HepG2 (cell line): ENCODE measurements at regions not wholly inside any gene's neighbourhood (a gene's known extent, or its start where the extent isn't known, plus 50 kb on each side); places are given as distances from the start of the nearest gene placed in this dataset.

Source experiments
- ATAC-seq: fragments of 200-7000 bp; cut with Tn5 transposase; 3 replicates; pipeline ENCODE4 v1.9.1; 2020; ENCODE audit warnings: mild to moderate bottlenecking, moderate library complexity
- BruUV-seq: library from RNA; stranded (reverse); fragments of 400-500 nt; replicated peaks from 2 replicates; lab custom pipeline; 2021; lab: Mats Ljungman, UMichigan
- CTCF ChIA-PET: fragments of 300-600 bp; formaldehyde crosslinking; extraction: SDS; loops from one replicate; lab custom pipeline; 2021; ENCODE audit warnings: low total read pairs, inconsistent platforms, low intra/inter-chr PET ratio; lab: Yijun Ruan, JAX
- POLR2A ChIA-PET: fragments of 350-600 bp; sonication (Branson Sonifier 250); formaldehyde crosslinking; loops from one replicate; lab custom pipeline; 2020; ENCODE audit warnings: antibody characterized with exemption, inconsistent platforms; lab: Yijun Ruan, JAX
- DNase-seq: peaks from one replicate; pipeline ENCODE4 v3.0.0-alpha.2; 2015; ENCODE audit warnings: low spot score
- FAIRE-seq: peaks from 3 replicates; lab custom pipeline; 2011; peaks lifted over from hg19 to GRCh38; lab: Jason Lieb, UNC
- H2AFZ ChIP-seq: one replicate; pipeline ENCODE4 v1.6.1; 2011; ENCODE audit warnings: low read length, inconsistent platforms
- H3K27ac ChIP-seq: fragments of 300-600 bp; 3 replicates; pipeline ENCODE4 v1.8.0; 2011; ENCODE audit warnings: mixed run types, mild to moderate bottlenecking, mixed read lengths, low read length, inconsistent platforms; ENCODE audit not compliant: insufficient read depth; ENCODE audit errors: extremely low read length
- H3K27me3 ChIP-seq, 2 experiments: fragments of 200-600 bp in 1 of 2; 2 replicates in 1 of 2; 3 replicates in 1 of 2; pipeline versions ENCODE4 v1.6.0 to v1.8.0; 2011; ENCODE audit warnings: low read length in 2 of 2, mild to moderate bottlenecking in 2 of 2, moderate library complexity in 2 of 2, inconsistent platforms in 1 of 2; ENCODE audit not compliant: insufficient read depth in 2 of 2, control insufficient read depth in 1 of 2
- H3K36me3 ChIP-seq, 2 experiments: fragments of 200-600 bp in 1 of 2; replicated peaks in 1 of 2; 2 replicates in 1 of 2; 3 replicates in 1 of 2; pipeline versions ENCODE4 v1.5.1 to v1.8.0; 2011; ENCODE audit warnings: low read length in 2 of 2, inconsistent platforms in 1 of 2; ENCODE audit not compliant: insufficient read depth in 2 of 2, control insufficient read depth in 1 of 2
- H3K4me1 ChIP-seq: 2 replicates; pipeline ENCODE4 v1.5.1; 2012; ENCODE audit warnings: low read length, inconsistent platforms; ENCODE audit not compliant: insufficient read depth
- H3K4me2 ChIP-seq: 2 replicates; pipeline ENCODE4 v1.6.0; 2011; ENCODE audit warnings: low read depth, low read length, inconsistent platforms
- H3K4me3 ChIP-seq, 3 experiments: fragments of 200-600 bp in 1 of 3; sonication (generic), shearing (Covaris generic) in 1 of 3; replicated peaks in 1 of 3; 2 replicates each; pipeline ENCODE4 v1.5.1; 2011 to 2016; ENCODE audit warnings: low read length in 3 of 3, inconsistent platforms in 2 of 3, low read depth in 2 of 3, mild to moderate bottlenecking in 2 of 3, control low read depth in 1 of 3, mixed read lengths in 1 of 3; ENCODE audit not compliant: insufficient read depth in 1 of 3
- H3K79me2 ChIP-seq: one replicate; pipeline ENCODE4 v1.6.1; 2011; ENCODE audit warnings: low read length, inconsistent platforms; ENCODE audit not compliant: insufficient read depth
- H3K9ac ChIP-seq: 2 replicates; pipeline ENCODE4 v1.6.0; 2011; ENCODE audit warnings: mild to moderate bottlenecking, low read depth, low read length, inconsistent platforms; ENCODE audit not compliant: insufficient read depth
- H3K9me3 ChIP-seq: 2 replicates; pipeline ENCODE4 v1.5.1; 2012; ENCODE audit warnings: mild to moderate bottlenecking, low read length
- H4K20me1 ChIP-seq: 2 replicates; pipeline ENCODE4 v1.6.0; 2011; ENCODE audit warnings: inconsistent platforms, mild to moderate bottlenecking, low read length, moderate library complexity; ENCODE audit not compliant: insufficient read depth
- ARID2 ChIP-seq: sonication (generic); formaldehyde crosslinking; IDR thresholded peaks from 2 replicates; pipeline ENCODE4 v1.8.1; 2022; ENCODE audit warnings: mild to moderate bottlenecking, missing genetic modification reagents, borderline replicate concordance
- ASH2L ChIP-seq: fragments of 300-600, 200-600 bp; sonication (generic); IDR thresholded peaks from 2 replicates; pipeline ENCODE4 v1.7.0; 2017; ENCODE audit warnings: low read depth, mild to moderate bottlenecking, moderate library complexity, mixed read lengths, low read length; ENCODE audit not compliant: insufficient read length
- CBFB ChIP-seq: sonication (generic); formaldehyde crosslinking; IDR thresholded peaks from 2 replicates; pipeline ENCODE4 v1.4.0; 2020; ENCODE audit warnings: missing genetic modification reagents
- CEBPG ChIP-seq: IDR thresholded peaks from 2 replicates; pipeline ENCODE4 v1.6.1; 2016
- GRHL1 ChIP-seq: sonication (generic); formaldehyde crosslinking; conservative IDR thresholded peaks from 2 replicates; pipeline ENCODE4 v1.8.0; 2022; ENCODE audit warnings: missing genetic modification reagents
- JARID2 ChIP-seq: sonication (generic); formaldehyde crosslinking; IDR thresholded peaks from 2 replicates; pipeline ENCODE4 v1.8.1; 2023; ENCODE audit warnings: missing genetic modification reagents, inconsistent platforms; ENCODE audit not compliant: insufficient replicate concordance
- NFATC3 ChIP-seq: sonication (generic); formaldehyde crosslinking; IDR thresholded peaks from 2 replicates; pipeline ENCODE4 v1.5.1; 2020; ENCODE audit warnings: mild to moderate bottlenecking, missing genetic modification reagents
- PHF20 ChIP-seq: sonication (generic); formaldehyde crosslinking; IDR thresholded peaks from 2 replicates; pipeline ENCODE4 v1.5.0; 2020; ENCODE audit warnings: mild to moderate bottlenecking, missing genetic modification reagents
- RELA ChIP-seq: sonication (generic); formaldehyde crosslinking; IDR thresholded peaks from 2 replicates; pipeline ENCODE4 v1.4.0; 2020; ENCODE audit warnings: missing genetic modification reagents
- SP1 ChIP-seq, 2 experiments: fragments of 450-650 bp in 1 of 2; sonication (generic) in 1 of 2; formaldehyde crosslinking in 1 of 2; IDR thresholded peaks; 2 replicates each; pipeline versions ENCODE4 v1.4.0 to v1.6.1; 2016 to 2020; ENCODE audit warnings: missing genetic modification reagents in 1 of 2
- THYN1 ChIP-seq: sonication (generic); formaldehyde crosslinking; IDR thresholded peaks from 2 replicates; pipeline ENCODE4 v1.8.1; 2023; ENCODE audit warnings: low read depth, mild to moderate bottlenecking, moderate library complexity, missing genetic modification reagents, borderline replicate concordance
- ZKSCAN8 ChIP-seq: IDR thresholded peaks from 2 replicates; pipeline ENCODE4 v1.6.1; 2016; ENCODE audit warnings: borderline replicate concordance, missing genetic modification reagents, missing compliant biosample characterization
- ZMYM3 ChIP-seq: sonication (generic); formaldehyde crosslinking; IDR thresholded peaks from 2 replicates; pipeline ENCODE4 v1.5.1; 2020; ENCODE audit warnings: mild to moderate bottlenecking, missing genetic modification reagents
- ZMYM4 ChIP-seq: sonication (generic); formaldehyde crosslinking; IDR thresholded peaks from 2 replicates; pipeline ENCODE4 v1.8.1; 2023; ENCODE audit warnings: mild to moderate bottlenecking, missing genetic modification reagents
- ZNF577 ChIP-seq: sonication (generic); formaldehyde crosslinking; IDR thresholded peaks from 2 replicates; pipeline ENCODE4 v1.4.0; 2020; ENCODE audit warnings: mild to moderate bottlenecking, low read depth, missing genetic modification reagents, borderline replicate concordance
- ZNF710 ChIP-seq: sonication (generic); formaldehyde crosslinking; IDR thresholded peaks from 2 replicates; pipeline ENCODE4 v1.5.0; 2020; ENCODE audit warnings: mild to moderate bottlenecking, missing genetic modification reagents, borderline replicate concordance
- ZNF776 ChIP-seq: sonication (generic); formaldehyde crosslinking; IDR thresholded peaks from 2 replicates; pipeline ENCODE4 v1.4.0; 2020; ENCODE audit warnings: mild to moderate bottlenecking, missing genetic modification reagents
- WGBS: methylation state at CpG from one replicate; pipeline ENCODE4 v1.1.6; 2017; ENCODE audit warnings: low lambda C conversion rate; 5-methylcytosine and 5-hydroxymethylcytosine counted together
- in situ Hi-C: cut with HindIII; loops from 2 replicates; pipeline ENCODE4 v1.10.0; 2017; ENCODE audit warnings: low pct_unique_long_range_greater_than_20kb; ENCODE audit not compliant: extremely low pct_ligation_motif_present
- intact Hi-C: fragments of 100-400 bp; cut with micrococcal nuclease; formaldehyde crosslinking; loops from one replicate; pipeline ENCODE4 v1.10.0; 2022; ENCODE audit not compliant: unreplicated experiment
- TF ChIP-seq, protein P1 (sequence below): sonication (generic); formaldehyde crosslinking; IDR thresholded peaks from 2 replicates; pipeline ENCODE4 v1.4.0; 2020; ENCODE audit warnings: missing genetic modification reagents, low read depth, mild to moderate bottlenecking, borderline replicate concordance
- TF ChIP-seq, protein P2 (sequence below): sonication (generic); formaldehyde crosslinking; IDR thresholded peaks from 2 replicates; pipeline ENCODE4 v1.4.0; 2020; ENCODE audit warnings: missing genetic modification reagents

- TF ChIP-seq ZNF710 (CRISPR knock-in tag) (no peak), CBFB (CRISPR knock-in tag) (no peak), NFATC3 (no peak), ARID2 (no peak), JARID2 (no peak), ZKSCAN8 (CRISPR knock-in tag) (no peak), ASH2L (no peak), ZMYM3 (CRISPR knock-in tag) (no peak)
These were observed 516.8 kb downstream of the OLFM4 start (continued) for GRCh38 chr13:53545340-53545941.

DNA sequence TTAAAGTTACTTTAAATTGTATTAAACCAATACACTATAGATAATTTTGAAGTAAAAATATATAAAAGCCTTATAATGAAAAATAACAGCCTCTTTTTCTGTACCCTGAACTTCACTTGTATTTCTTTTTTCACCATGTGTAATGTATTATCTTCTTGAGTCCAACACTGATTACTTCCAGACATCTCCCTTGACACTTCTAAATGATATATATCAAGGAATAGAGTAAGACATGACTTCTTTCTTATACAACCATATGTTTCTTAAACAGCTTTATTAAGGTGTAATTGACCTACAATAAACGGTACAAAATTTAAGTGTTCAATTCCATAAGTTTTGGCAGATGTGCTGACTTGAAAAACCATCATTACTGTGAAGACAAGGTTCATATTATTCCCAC, 531.9 kb downstream of the OLFM4 start:
- ATAC-seq (no peak), DNase-seq (no peak), FAIRE-seq (no peak)
- WGBS: 0% methylated on average over 1 of the region's 1 CpG
- H3K27ac ChIP-seq: no peak overlapping the region
- H3K79me2 ChIP-seq: no peaks in the 10 kb centered on the region
- H3K4me1 ChIP-seq: no peaks in the 10 kb centered on the region
- H3K4me2 ChIP-seq: no peak overlapping the region
- no peak overlapping the region for H2AFZ ChIP-seq
- H3K27me3 ChIP-seq: no peaks in the 10 kb centered on the region
- H4K20me1 ChIP-seq: no peaks in the 10 kb centered on the region
- POLR2A ChIA-PET: no interaction called here
- CTCF ChIA-PET: no interaction called here
- peaks cover 71% of the 10 kb centered on the region for H3K9me3 ChIP-seq
- H3K9ac ChIP-seq: no peak overlapping the region
- BruUV-seq: no TSS peak
- H3K36me3 ChIP-seq: no peaks in the 10 kb centered on the region
- intact Hi-C loops (no loop called here), in situ Hi-C loops (no loop called here)
- no peak overlapping the region for H3K4me3 ChIP-seq
- TF ChIP-seq GRHL1 (no peak), RELA (no peak), ZMYM4 (CRISPR knock-in tag) (no peak), ZNF577 (no peak), SP1 (IDR thresholded peaks at IDR 0.05) (no peak), SP1 (CRISPR knock-in tag; IDR thresholded peaks at IDR 0.05) (no peak), PHF20 (no peak), CEBPG (no peak), THYN1 (no peak), ZNF776 (CRISPR knock-in tag) (no peak)
- TF ChIP-seq, protein P1, sequence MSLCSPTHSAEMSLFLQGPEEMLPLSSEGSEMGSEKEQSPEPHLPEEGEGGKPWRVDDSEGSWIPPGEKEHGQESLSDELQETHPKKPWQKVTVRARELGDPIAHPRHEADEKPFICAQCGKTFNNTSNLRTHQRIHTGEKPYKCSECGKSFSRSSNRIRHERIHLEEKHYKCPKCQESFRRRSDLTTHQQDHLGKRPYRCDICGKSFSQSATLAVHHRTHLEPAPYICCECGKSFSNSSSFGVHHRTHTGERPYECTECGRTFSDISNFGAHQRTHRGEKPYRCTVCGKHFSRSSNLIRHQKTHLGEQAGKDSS (CRISPR knock-in tag): no peak
- TF ChIP-seq, protein P2, sequence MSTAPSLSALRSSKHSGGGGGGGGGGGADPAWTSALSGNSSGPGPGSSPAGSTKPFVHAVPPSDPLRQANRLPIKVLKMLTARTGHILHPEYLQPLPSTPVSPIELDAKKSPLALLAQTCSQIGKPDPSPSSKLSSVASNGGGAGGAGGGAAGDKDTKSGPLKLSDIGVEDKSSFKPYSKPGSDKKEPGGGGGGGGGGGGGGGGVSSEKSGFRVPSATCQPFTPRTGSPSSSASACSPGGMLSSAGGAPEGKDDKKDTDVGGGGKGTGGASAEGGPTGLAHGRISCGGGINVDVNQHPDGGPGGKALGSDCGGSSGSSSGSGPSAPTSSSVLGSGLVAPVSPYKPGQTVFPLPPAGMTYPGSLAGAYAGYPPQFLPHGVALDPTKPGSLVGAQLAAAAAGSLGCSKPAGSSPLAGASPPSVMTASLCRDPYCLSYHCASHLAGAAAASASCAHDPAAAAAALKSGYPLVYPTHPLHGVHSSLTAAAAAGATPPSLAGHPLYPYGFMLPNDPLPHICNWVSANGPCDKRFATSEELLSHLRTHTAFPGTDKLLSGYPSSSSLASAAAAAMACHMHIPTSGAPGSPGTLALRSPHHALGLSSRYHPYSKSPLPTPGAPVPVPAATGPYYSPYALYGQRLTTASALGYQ (CRISPR knock-in tag): no peak
